NCI-H2029 treated with DMSO at 0.1 percent for 48 hours (cell line): ENCODE measurements at regions not wholly inside any gene's neighbourhood (a gene's known extent, or its start where the extent isn't known, plus 50 kb on each side); places are given as distances from the start of the nearest gene placed in this dataset.

ENCODE experiments used
- DNase-seq: peaks from one replicate; lab custom pipeline; 2025; lab: John Stamatoyannopoulos, UW

DNA sequence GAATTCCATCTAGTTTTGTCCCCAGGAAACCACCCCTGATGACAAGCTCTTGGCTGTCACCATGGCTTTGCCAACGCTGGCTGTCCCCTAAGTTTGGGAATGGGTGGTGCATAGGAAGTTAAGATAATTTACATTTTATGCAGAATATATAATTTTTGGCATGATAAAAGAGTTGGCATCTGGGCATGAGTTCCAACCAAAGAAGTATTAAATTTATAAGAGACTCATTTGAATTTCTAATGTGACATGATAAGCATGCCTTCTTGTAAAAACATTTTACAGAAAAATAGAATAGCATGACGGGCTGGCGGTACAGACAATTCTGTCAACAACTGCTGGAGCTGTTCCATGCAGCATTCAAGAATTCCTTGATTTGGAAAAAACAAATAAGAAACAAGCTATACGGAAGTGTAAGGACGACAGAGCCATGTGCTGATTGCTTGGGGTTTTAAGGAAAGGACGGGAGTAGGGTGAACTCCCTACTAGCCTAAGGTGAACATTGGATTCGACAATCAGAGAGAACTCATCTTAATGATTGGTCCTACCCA lies 106.8 kb upstream of the C1orf21 start:
- DNase-seq = no peak

DNA sequence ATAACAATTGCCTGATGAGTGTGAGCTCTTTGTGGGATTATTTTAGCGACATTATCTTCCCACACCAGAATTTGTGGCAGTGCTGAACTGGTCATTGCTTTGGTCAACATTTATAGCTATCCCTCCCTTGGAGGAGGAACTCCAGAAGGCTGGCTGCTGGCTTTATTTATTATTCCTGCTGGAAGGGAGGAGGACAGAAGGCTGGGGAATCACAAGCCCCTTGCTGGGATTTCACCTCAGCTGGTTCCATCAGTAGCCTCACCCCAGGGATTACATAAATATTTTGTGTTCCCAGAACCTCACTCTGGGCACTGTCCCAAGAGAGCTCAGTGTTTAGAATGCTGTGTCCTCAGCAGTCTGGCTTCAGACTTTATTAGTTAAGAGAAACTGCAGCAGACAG lies 102.8 kb upstream of the C1orf21 start:
- no peak for DNase-seq

DNA sequence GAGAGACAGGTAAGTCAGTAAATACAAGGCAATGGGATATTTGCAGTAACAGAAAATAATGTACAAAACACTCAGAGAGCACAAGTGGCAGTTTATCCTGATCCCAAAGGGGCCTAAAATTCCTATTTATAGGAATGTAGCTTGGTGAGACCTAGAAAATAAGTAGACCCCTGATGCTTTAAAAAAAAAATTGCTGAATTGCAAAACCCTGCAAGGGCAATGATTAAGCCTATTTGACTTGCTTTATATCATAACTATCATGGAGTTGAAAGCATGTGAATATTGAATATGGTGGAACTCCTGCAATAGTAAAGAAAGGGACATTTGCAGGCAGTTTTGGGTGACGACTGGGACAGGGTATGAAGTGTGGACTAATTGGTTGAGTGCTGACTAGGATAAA lies 101.9 kb upstream of the C1orf21 start:
- no peak for DNase-seq

DNA sequence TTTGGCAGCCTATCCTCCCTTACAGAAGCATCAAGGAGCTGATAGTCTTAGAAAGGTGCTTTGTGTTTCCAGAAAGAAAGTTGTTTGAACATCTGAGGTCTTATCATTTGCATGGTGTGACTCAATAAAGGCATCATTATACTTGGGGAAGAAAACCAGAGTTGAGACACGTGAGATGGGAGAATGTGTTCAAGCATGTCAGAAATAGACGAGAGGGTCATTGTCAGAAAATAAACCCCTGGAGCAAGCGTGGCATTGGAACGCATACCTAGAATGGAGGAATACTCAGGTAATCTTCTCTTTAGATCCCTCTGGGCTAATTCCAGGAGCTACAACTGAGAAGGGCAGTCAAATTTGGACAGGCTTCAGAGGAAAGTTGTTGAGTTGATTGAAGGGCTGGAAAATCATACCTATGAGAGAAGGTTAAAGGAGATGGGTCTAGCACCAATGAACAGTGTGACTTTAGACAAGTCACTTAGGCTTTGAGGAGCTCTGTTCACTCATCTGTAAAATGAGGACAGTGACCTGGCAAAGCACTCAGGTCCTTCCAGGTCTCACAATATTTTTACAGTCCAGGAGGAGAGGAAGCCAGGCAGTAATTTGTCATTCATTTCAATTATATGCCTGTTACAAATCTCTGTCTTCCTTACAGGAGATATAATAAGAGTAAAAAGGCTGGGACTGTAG lies 101.3 kb upstream of the C1orf21 start:
- DNase-seq = no peak

DNA sequence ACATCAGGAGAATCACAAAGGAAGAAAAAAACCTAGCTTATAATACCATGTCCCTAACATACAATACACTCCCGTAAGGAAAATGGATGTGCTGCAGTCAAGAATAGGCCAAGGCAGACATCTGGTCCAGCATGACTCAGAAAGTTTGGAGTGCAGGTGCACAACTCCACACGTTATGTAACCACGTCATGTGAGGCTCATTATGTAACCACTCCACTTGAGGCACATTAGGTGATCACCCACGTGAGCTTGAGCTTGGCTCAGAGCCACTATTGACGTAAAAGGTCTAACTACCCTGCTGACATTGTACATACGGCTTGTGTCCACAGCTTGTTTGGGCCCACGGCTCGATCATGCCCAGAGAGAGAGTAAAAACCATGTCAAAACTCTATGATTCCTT lies 99.8 kb upstream of the C1orf21 start:
- no peak for DNase-seq

DNA sequence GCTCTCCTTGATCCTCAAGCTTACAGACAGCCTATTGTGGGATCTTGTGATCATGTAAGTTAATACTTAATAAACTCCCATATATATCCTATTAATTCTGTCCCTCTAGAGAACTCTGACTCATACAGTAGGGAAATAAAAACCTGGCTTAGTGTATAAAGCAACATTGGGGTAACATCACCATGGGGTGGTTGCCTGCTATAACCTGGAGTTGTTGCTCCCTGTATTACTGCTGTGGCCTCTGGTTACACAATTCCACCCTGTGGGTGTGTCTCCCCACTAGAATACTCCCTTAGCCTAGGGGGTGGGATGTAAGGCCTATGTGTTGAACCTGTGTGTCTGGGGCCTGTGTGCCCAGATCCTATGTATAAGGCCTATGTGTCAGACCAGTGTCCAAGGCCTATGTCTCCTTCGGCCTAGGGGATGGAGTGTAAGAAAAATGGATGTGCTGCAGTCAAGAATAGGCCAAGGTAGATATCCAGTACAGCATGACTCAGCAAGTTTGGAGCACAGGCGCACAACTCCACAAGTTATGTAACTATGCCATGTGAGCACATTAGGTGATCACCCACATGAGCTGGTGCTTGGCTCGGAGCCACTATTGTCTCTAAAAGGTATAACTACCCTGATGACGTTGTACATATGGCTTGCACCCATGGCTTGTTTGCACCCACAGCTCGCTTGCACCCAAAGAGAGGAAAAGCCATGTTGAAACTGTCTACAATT lies 96.8 kb upstream of the C1orf21 start:
- no peak for DNase-seq

DNA sequence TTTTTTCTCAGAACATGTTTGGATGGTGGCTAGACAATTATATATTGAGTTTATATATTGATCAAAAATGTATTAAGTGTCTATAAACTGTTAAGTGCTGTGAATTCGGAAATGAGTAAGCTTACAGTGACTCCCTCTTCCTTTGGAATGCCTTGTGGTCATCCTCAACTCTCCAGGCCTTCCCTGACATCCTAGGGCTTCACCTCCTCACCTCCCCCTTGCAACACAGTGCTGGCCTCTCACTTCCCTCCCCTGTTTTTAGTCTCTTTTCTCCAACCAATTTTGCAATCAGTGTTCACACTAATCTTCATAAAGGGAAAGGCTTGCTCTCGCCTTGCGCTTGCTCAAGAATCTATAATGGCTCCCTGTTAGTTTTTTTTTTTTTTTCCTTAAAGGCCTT lies 95.1 kb upstream of the C1orf21 start:
- DNase-seq = no peak

DNA sequence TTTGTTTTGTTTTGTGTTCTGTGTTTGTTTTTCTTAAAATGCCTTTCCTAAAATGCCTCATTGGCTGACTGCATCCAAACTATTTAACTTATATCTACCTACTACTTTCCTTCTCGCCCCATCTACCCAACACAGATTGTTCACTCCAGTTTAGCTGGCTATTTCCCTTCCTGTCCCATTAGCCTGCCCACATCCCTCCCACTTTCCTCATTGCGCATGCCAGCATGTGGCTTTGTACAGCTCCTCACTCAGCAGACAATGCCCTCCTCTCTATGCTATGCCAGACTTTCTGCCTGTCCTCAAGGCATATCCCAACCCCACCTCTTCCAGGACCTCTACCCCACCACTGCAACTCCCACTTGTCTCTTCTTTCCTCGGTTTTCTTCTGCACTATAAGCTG lies 94.7 kb upstream of the C1orf21 start:
- DNase-seq = no peak

DNA sequence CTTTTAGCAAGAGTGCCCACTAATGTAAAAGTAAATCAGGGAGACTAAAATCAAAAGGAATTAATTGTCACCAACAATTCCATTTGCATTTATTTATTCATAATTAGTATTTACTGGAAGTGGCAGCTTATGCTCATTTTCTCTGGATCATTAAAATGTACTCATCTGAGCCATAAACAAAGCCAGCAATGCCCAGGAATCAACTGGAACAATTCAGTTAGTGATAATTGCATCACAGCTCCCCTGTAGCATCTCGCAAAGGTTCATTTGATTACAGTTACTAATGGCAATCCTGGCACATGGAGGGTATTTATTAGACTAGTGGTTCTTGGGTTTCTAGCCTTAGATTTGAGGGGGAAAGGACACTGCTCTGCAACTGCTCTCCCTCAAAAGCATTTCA lies 92.7 kb upstream of the C1orf21 start:
- no peak for DNase-seq

DNA sequence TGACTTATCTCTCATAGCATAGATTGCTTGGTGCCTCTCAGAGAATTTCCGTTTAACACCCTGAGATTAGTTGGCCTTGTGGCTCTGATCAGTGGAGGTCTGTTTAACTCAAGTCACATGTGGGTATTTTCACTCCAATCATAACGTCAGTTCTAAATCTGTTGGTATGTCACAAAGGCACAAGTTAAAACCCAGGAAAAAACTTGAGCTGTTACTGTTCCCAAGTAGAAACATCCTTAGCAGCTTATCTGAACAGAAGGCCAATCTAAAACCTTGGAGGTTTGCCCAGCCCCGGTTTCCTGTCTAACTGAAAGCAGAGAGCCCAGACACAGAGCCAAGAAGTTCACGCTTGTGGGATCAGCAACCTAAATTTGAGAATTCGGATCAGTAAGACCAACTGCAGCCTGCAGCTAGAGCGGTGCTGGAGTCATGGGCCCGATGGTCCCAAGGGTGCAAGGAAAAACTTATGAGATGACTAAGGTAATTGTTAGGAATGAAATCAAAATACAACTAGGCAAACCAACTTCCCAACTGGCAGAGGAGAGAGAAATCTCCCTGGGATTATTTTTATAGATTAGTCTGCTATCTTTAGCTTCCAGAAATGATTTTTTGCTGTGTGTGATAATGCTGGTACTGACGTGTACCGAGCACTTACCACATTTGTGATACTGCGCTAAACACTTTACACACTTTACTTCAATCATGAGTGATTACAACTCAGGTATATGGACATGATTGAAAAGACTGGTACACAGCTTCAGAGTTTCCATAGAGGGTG lies 90.2 kb upstream of the C1orf21 start:
- DNase-seq = no peak

DNA sequence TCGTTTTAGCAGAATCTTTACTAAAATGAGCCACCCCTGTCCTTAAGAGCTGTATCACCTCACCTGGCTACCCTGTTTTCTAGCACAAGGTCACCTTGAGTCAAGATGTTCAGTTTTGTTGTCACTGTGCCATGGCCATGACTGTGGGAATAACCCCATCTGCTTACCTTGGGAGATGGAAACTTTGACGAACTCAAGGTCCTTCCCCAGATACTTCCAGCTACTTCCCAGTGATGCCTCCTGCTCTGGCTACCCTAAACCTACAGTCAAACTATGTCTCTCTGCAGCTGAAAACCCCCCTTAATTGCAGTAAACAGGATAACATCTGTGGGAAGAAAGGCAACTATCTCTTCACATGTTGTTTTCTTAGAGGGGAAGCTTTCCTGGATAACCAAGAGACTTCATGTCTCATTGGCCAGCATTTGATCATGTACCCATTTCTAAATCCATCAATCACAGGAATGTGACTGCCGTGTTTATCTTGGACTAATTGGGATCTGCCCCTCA lies 89.5 kb upstream of the C1orf21 start:
- no peak for DNase-seq

DNA sequence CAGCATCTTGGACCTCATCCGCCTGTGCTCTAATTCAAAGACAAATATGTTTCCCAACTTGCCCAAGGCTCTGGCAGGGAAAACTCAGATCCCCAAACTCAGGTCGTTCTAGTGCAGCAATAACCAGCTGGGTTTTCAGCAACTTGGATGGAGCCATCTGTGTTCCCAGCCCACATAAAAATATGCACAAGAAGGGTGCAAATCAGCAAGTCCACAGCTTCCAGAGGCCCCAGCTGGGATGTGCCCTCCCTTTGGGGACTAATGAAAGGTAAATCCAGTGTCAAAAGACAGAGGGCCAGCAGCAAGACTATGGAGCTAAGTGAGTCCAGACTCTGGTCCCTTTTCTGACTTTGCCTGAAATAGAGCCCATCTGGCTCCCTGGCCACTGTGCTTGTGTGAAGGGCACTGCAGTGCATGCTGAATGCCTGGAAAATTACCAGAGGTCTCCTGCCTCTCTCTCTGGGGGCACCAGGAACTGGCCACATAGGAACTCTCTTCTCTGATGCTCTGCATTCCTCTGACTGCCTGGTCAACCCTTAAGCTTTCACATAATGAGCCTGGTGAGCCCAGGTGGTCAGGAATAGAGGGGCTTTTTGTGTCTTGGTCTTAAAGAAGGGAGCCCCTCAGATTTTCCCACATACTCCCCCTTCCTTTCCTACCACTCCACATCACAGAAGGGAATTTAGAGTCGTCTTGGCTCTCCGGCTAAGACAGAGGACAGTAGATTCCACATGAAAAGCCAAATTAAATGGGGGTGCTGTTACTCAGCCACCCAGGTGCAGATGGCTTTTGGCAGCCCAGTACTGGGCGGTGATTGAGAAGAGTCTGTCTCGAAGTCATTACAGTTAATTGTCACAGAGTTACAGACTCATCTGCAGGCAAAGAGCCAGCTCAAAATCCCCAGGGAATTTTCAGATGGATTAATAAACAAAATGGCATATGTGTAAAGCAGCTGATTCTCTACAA lies 88.1 kb upstream of the C1orf21 start:
- no peak for DNase-seq

DNA sequence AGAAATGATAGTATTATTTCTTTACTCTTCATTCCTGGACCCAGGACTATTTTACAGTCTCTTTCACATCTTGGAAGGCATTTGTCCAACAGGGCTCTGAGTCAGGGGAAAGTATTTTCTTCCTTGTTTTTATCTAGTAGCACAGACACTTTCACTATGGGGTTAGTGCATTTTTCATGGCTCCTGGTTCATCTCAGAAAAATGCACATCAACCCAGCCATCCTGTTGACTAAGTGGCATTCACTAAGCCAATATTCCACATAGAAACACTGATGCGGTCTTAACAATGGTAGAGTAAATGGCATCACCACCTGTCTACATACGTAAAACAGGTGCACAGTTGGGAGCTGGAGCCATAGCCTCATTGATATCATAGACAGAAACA lies 87.4 kb upstream of the C1orf21 start:
- DNase-seq = no peak

DNA sequence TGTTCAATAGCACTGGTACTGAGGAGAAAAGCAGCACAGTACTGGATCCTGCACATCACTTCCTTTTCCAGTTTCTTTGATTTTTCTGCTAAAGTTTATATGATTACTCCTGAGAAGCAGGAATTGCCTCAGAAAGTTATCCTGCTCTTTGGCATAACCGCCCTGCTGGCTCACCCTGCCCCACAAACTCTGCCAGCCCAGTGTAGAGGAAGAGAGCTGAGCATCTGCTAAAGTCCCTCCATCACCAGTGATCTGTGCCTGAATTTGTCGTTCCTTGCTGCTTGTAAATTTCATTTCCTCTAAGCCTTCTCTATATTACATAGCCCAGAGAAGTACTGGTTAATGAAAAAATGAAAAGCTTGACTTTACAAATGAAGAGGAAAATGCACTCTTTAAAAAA lies 87.0 kb upstream of the C1orf21 start:
- no peak for DNase-seq

DNA sequence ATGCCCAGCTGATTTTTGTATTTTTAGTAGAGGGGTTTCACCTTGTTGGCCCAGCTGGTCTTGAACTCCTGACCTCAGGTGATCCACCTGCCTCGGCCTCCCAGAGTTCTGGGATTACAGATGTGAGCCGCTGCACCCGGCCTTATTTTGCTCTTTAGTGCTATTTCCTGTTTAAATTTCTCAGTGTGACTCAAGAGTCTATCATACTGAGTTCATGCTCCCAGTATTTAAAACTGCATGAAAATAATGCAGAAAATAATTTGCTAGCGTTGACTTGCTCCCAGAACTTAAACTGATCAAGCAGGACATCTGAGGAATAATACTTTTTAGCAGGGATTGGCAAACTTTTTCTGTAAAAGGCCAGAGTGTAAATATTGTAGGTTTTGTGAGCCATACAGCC lies 86.4 kb upstream of the C1orf21 start:
- no peak for DNase-seq

DNA sequence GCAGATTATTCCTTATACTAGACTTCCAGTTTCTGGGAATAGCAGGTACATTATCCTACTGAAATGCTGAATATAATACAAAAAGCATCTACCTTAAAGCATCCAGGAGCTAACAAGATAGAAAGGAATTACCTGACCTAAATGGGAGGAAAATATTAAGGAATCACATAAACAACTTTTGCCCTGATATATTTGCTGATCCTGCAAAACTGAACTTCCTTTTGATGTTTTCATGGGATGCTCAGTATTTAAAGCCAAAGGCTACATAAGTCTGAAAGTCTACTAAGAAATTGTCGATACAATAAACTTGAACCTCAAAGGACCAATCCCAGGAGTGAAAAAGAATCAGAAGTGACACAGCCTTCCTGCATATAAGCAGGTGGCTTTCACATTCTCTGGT lies 85.6 kb upstream of the C1orf21 start:
- DNase-seq = no peak

DNA sequence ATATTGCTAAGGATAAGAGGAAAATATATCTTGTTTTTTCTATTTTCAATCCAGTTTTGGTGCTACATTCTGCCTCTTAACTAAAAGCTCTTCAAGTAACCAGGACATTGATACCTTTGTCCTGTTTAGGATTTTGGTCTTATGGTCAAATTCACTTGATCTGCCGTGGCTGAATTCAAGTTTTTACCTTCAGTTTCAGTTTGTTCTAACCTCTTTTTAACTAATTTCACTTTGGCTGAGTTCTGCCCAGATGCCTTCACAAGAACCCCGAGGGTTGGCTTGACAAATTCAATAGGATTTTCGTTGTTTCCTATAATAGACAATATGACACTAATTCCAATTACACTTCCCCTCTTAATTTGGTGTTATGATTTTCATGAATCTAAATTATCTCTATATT lies 84.5 kb upstream of the C1orf21 start:
- no peak for DNase-seq

DNA sequence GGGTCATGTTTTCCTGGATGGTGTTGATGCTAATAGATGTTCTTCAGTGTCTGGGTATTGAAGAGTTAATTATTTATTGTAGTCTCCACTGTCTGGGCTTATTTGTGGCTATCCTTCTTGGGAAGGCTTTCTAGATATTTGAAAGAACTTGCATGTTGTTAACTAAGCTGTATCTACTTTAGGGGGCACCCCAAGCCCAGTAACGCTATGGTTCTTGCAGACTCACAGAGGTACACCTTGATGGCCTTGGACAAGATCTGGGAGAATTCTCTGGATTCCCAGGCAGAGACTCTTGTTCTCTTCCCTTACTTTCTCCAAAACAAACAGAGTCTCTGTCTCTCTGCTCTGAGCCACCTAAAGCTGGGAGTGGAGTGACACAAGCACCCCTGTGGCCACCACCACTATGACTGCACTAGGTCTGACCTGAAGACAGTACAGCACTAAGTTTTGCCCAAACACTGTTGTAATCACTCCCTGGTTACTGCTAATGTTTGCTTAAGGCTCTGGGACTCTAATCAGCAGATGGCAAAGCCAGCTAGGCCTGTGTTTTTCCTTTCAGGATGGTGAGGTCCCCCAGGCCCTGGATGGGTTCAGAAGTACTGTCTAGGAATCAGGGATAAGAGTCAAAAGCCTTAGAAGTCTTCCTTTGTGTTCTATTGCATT lies 76.5 kb upstream of the C1orf21 start:
- DNase-seq = no peak

DNA sequence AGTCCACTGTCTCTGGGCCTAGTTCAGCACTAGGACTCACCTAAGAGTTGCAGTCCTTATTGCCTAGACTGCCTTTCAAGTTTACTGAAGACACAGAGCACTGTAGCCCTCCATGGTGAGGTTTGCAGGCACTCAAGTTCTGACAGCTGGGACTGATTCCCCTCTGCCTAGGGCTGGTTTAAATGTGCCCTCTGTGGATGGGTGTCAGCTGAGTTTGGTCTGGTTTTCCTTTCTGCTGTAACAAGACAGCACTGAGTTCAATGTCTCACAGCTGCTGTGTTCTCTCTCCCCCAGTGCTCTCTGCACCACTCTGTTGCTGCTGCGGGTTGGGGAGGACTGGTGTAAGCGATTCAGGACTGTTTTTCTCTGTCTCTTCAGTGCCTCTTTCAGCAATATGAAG lies 75.2 kb upstream of the C1orf21 start:
- no peak for DNase-seq

DNA sequence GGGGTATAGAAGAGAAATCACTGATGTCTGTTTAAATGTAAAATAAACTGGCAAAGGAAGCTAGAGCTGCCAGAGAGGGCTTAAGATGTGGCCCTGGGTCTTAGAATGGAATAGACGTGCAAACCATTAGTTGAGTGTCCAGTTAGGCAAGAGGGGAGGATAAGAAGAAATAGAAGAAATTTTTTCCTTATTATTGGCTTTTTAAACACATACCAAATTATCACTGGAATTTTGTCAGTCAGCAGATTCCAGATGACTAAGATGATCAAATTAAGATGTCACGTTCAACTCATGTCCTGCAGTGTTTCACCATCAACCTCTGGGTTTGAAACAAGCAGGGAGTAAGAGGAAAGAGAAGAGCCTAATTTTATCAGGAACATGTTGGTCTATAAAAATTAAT lies 71.6 kb upstream of the C1orf21 start:
- DNase-seq = no peak

DNA sequence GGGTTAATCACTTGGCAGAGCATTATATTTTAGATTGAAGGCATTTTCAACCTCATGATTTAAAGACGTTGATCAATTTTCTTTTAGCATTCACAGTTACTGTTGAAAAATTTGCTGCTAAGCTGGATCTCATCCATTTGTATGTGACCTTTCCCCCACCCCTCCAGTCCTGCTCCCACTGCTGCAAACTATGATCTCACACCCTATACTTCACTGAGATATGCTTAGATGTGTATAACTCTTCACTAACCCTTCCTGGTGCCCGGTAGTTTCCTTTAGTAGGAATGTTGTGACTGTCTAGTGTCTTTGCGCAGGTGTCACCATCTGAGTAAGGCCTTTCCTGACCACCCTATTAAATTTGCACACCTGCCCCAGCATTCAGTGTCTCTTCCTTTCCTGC lies 67.0 kb upstream of the C1orf21 start:
- no peak for DNase-seq
